ENCODE measurements at regions not wholly inside any gene's neighbourhood (a gene's known extent, or its start where the extent isn't known, plus 50 kb on each side); places are given as distances from the start of the nearest gene placed in this dataset.

GRCh38 chr2:144333143-144333555 lies 186.8 kb downstream of the ZEB2 start:
- DNase-seq: no peak

- DNase-seq: peak; percentile 83
These were observed 187.4 kb downstream of the ZEB2 start for GRCh38 chr2:144332356-144333142.

- peak; percentile 83 for DNase-seq
These were observed 188.1 kb downstream of the ZEB2 start for GRCh38 chr2:144331674-144332355.

- DNase-seq: peak; percentile 52
These were observed 188.8 kb downstream of the ZEB2 start for GRCh38 chr2:144330951-144331673.

GRCh38 chr2:144329472-144329871 lies 190.4 kb downstream of the ZEB2 start:
- no peak for DNase-seq

GRCh38 chr2:144328938-144329337 lies 191.0 kb downstream of the ZEB2 start:
- no peak for DNase-seq

- DNase-seq: no peak
These were observed 193.1 kb downstream of the ZEB2 start for GRCh38 chr2:144326825-144327224.

- no peak for DNase-seq
These were observed 194.8 kb downstream of the ZEB2 start for GRCh38 chr2:144325086-144325485.

GRCh38 chr2:144324446-144325045 lies 195.4 kb downstream of the ZEB2 start:
- no peak for DNase-seq

- no peak for DNase-seq
These were observed 196.0 kb downstream of the ZEB2 start for GRCh38 chr2:144323946-144324345.

GRCh38 chr2:144322379-144322778 lies 197.5 kb downstream of the ZEB2 start:
- DNase-seq: no peak

GRCh38 chr2:144320491-144320890 lies 199.4 kb downstream of the ZEB2 start:
- no peak for DNase-seq

- no peak for DNase-seq
These were observed 202.7 kb downstream of the ZEB2 start for GRCh38 chr2:144317071-144317738.

- DNase-seq: no peak
These were observed 208.9 kb downstream of the ZEB2 start for GRCh38 chr2:144310889-144311608.

GRCh38 chr2:144310484-144310883 lies 209.4 kb downstream of the ZEB2 start:
- DNase-seq: no peak

GRCh38 chr2:144307711-144308110 lies 212.2 kb downstream of the ZEB2 start:
- no peak for DNase-seq

- DNase-seq: no peak
These were observed 215.7 kb downstream of the ZEB2 start for GRCh38 chr2:144304202-144304601.

GRCh38 chr2:144300632-144301031 lies 219.3 kb downstream of the ZEB2 start:
- DNase-seq: no peak

GRCh38 chr2:144290276-144290675 lies 229.6 kb downstream of the ZEB2 start:
- DNase-seq: no peak

- DNase-seq: no peak
These were observed 231.5 kb downstream of the ZEB2 start for GRCh38 chr2:144288438-144288837.

GRCh38 chr2:144285324-144285723 lies 234.6 kb downstream of the ZEB2 start:
- no peak for DNase-seq

GRCh38 chr2:144281476-144281875 lies 238.4 kb downstream of the ZEB2 start:
- no peak for DNase-seq

All from NCI-H526 treated with DMSO at 0.1 percent for 48 hours (cell line).